ENCODE measurements at regions not wholly inside any gene's neighbourhood (a gene's known extent, or its start where the extent isn't known, plus 50 kb on each side); places are given as distances from the start of the nearest gene placed in this dataset.

GRCh38 chr11:36779791-36780190, 181.8 kb upstream of the RAG2 start:
- Histone ChIP-seq H2BK15ac (ENCODE audit: low read depth, low read length) (no peak overlapping the region), H4K91ac (ENCODE audit: insufficient read length, low read depth, low read length) (no peak overlapping the region), H2BK20ac (ENCODE audit: low read depth, low read length, poor library complexity, severe bottlenecking) (no peak overlapping the region), H2AK5ac (ENCODE audit: insufficient read length, low read length) (no peak overlapping the region), H3K79me2 (ENCODE audit: insufficient read depth, low read length) (no peaks in the 10 kb centered on the region), H3K4ac (ENCODE audit: low read depth, low read length) (no peak overlapping the region), H2AFZ (ENCODE audit: low read length) (no peak overlapping the region), H3K79me1 (ENCODE audit: insufficient read depth, low read depth, low read length, poor library complexity, severe bottlenecking) (no peaks in the 10 kb centered on the region), H3K18ac (ENCODE audit: insufficient read length, low read depth, low read length) (no peak overlapping the region), H3K27me3 (ENCODE audit: insufficient read depth, low read length) (no peaks in the 10 kb centered on the region), H3T11ph (ENCODE audit: low read length) (no peak overlapping the region), H3K4me1 (ENCODE audit: insufficient read depth, low read length) (no peaks in the 10 kb centered on the region), H4K5ac (ENCODE audit: insufficient read length, low read depth, low read length) (no peak overlapping the region), H3K27ac (ENCODE audit: insufficient read length, low read depth, low read length) (no peak overlapping the region), H3K4me2 (ENCODE audit: insufficient read depth, insufficient read length, low read length) (no peak overlapping the region), H4K20me1 (ENCODE audit: control insufficient read depth, insufficient read depth, insufficient read length) (no peaks in the 10 kb centered on the region), H3K9me3 (ENCODE audit: control insufficient read depth, low read depth, low read length) (no peaks in the 10 kb centered on the region), H2BK12ac (ENCODE audit: insufficient read length, low read depth, low read length) (no peak overlapping the region), H3K14ac (ENCODE audit: insufficient read depth, low read length) (no peak overlapping the region), H4K8ac (replicated peaks; ENCODE audit: insufficient read length, low read depth, low read length) (no peak overlapping the region), H3K23me2 (ENCODE audit: insufficient read length, low read depth, low read length, poor library complexity, severe bottlenecking) (no peaks in the 10 kb centered on the region), H2BK5ac (ENCODE audit: insufficient read length, low read length) (no peak overlapping the region), H3K9ac (ENCODE audit: extremely low read depth, insufficient read length, low read length) (no peak overlapping the region), H3K23ac (ENCODE audit: insufficient read length, low read depth, low read length) (no peak overlapping the region), H2BK120ac (ENCODE audit: low read depth, low read length, poor library complexity, severe bottlenecking) (no peak overlapping the region), H3K56ac (ENCODE audit: insufficient read length, low read depth, low read length) (no peak overlapping the region)
- H3K9me3 Mint-ChIP-seq, result peaks cover 0 to 2% of the 10 kb centered on the region in 2 experiments; a peak in 1 of 5 replicates
- no peak for TF ChIP-seq CTCF (conservative IDR thresholded peaks at IDR 0.05)
- no peak overlapping the region for H3K27ac Mint-ChIP-seq
- no peaks in the 10 kb centered on the region for H3K36me3 Mint-ChIP-seq (ENCODE audit: insufficient read depth in 1 of 3, low read depth in 3 of 3)
- H3K4me3 Mint-ChIP-seq, result no peak overlapping the region
- H3K27me3 Mint-ChIP-seq (ENCODE audit: low read depth), result peaks cover 8% of the 10 kb centered on the region
- peaks cover 0 to 7% of the 10 kb centered on the region in 2 experiments; a peak in 2 of 4 replicates for H3K4me1 Mint-ChIP-seq
- no CpG with 5 or more reads among the region's 3 CpGs for WGBS (ENCODE audit: extremely low coverage, insufficient read length, low lambda C conversion rate)
- no peak for DNase-seq
